ENCODE measurements at regions not wholly inside any gene's neighbourhood (a gene's known extent, or its start where the extent isn't known, plus 50 kb on each side); places are given as distances from the start of the nearest gene placed in this dataset.

GRCh38 chr4:130110770-130111169, 1014.8 kb downstream of the C4orf33 start:
- Histone ChIP-seq H3K27ac (no peak overlapping the region), H3K27me3 (replicated peaks) (no peaks in the 10 kb centered on the region), H3K4me3 (ENCODE audit: low read depth, low read length) (no peak overlapping the region), H3K36me3 (replicated peaks) (no peaks in the 10 kb centered on the region)
- no peak for DNase-seq
- in situ Hi-C loops (cut with HindIII; ENCODE audit: low pct_ligation_motif_present, low sequenced_read_pairs): no loop called here
- no peak for TF ChIP-seq CTCF (IDR thresholded peaks at IDR 0.05; ENCODE audit: low read depth, low read length, missing control alignments)

GRCh38 chr4:130124066-130124465, 1028.1 kb downstream of the C4orf33 start:
- Histone ChIP-seq H3K36me3 (replicated peaks) (no peaks in the 10 kb centered on the region), H3K4me3 (ENCODE audit: low read depth, low read length) (no peak overlapping the region), H3K27ac (no peak overlapping the region), H3K27me3 (replicated peaks) (no peaks in the 10 kb centered on the region)
- no peak for DNase-seq
- TF ChIP-seq CTCF (IDR thresholded peaks at IDR 0.05; ENCODE audit: low read depth, low read length, missing control alignments): no peak
- in situ Hi-C loops (cut with HindIII; ENCODE audit: low pct_ligation_motif_present, low sequenced_read_pairs): no loop called here

GRCh38 chr4:130125467-130125866, 1029.5 kb downstream of the C4orf33 start:
- Histone ChIP-seq H3K36me3 (replicated peaks) (no peaks in the 10 kb centered on the region), H3K27ac (no peak overlapping the region), H3K4me3 (ENCODE audit: low read depth, low read length) (no peak overlapping the region), H3K27me3 (replicated peaks) (no peaks in the 10 kb centered on the region)
- no peak for TF ChIP-seq CTCF (IDR thresholded peaks at IDR 0.05; ENCODE audit: low read depth, low read length, missing control alignments)
- in situ Hi-C loops (cut with HindIII; ENCODE audit: low pct_ligation_motif_present, low sequenced_read_pairs): no loop called here
- peak; percentile 10 for DNase-seq

GRCh38 chr4:130127297-130127696, 1031.3 kb downstream of the C4orf33 start:
- no peak for DNase-seq
- H3K27me3 ChIP-seq (replicated peaks): no peaks in the 10 kb centered on the region
- in situ Hi-C loops (cut with HindIII; ENCODE audit: low pct_ligation_motif_present, low sequenced_read_pairs): no loop called here
- no peak overlapping the region for H3K27ac ChIP-seq
- TF ChIP-seq CTCF (IDR thresholded peaks at IDR 0.05; ENCODE audit: low read depth, low read length, missing control alignments): no peak
- H3K36me3 ChIP-seq (replicated peaks): no peaks in the 10 kb centered on the region
- no peak overlapping the region for H3K4me3 ChIP-seq (ENCODE audit: low read depth, low read length)

- TF ChIP-seq CTCF (IDR thresholded peaks at IDR 0.05; ENCODE audit: low read depth, low read length, missing control alignments): no peak
- in situ Hi-C loops (cut with HindIII; ENCODE audit: low pct_ligation_motif_present, low sequenced_read_pairs): no loop called here
- no peaks in the 10 kb centered on the region for H3K36me3 ChIP-seq (replicated peaks)
- no peaks in the 10 kb centered on the region for H3K27me3 ChIP-seq (replicated peaks)
- no peak overlapping the region for H3K4me3 ChIP-seq (ENCODE audit: low read depth, low read length)
- no peak overlapping the region for H3K27ac ChIP-seq
- DNase-seq: no peak
Measured at GRCh38 chr4:130131536-130131935, 1035.6 kb downstream of the C4orf33 start.

GRCh38 chr4:130141651-130142050, 1045.7 kb downstream of the C4orf33 start:
- no peak overlapping the region for H3K27ac ChIP-seq
- in situ Hi-C loops (cut with HindIII; ENCODE audit: low pct_ligation_motif_present, low sequenced_read_pairs): no loop called here
- no peak overlapping the region for H3K4me3 ChIP-seq (ENCODE audit: low read depth, low read length)
- no peaks in the 10 kb centered on the region for H3K36me3 ChIP-seq (replicated peaks)
- H3K27me3 ChIP-seq (replicated peaks): no peaks in the 10 kb centered on the region
- DNase-seq: no peak
- no peak for TF ChIP-seq CTCF (IDR thresholded peaks at IDR 0.05; ENCODE audit: low read depth, low read length, missing control alignments)

Data from brain microvascular endothelial cell (primary cell).